ENCODE measurements at regions not wholly inside any gene's neighbourhood (a gene's known extent, or its start where the extent isn't known, plus 50 kb on each side); places are given as distances from the start of the nearest gene placed in this dataset.

DNA sequence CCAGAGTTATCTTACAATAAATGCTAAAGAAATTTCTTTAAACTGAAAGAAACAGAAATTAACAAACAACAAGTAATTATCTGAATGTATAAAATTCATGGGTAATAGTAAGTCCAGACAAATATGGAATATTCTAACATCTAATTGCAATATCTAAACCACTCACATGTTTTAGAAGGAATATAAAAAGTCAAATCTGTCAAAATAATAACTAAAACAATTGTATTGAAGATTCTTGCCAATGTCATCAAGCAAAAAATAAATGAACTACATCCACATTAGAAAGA, 942.9 kb upstream of the PCDH20 start:
- in situ Hi-C loops (cut with MboI; ENCODE audit: low sequenced_read_pairs), result no loop called here
- BruUV-seq (replicated peaks), result no TSS peak

More for the DNA sequence above, 942.9 kb upstream of the PCDH20 start:
- no peaks in the 10 kb centered on the region for H3K27me3 ChIP-seq (ENCODE audit: control insufficient read depth, insufficient read depth, low read length)
- intact Hi-C loops (cut with micrococcal nuclease) (loop anchor here (1.0 to 5.0 kb wide), 4 partner anchors 239 to 1901 kb away; no protein-coding TSS in a partner anchor), dilution Hi-C loops (cut with HindIII; ENCODE audit: low sequenced_read_pairs, unreplicated experiment) (no loop called here)
- H3K4me3 ChIP-seq (ENCODE audit: insufficient read depth, low read depth, low read length), result no peak overlapping the region
- H4K20me1 ChIP-seq (ENCODE audit: insufficient read depth, low read length), result no peaks in the 10 kb centered on the region
- ATAC-seq (ENCODE audit: low read depth) (no peak), DNase-seq (no peak)
- H2AFZ ChIP-seq (replicated peaks; ENCODE audit: low read length, poor library complexity), result no peak overlapping the region
- peaks cover 8% of the 10 kb centered on the region; the same call in 1 of the 2 replicates for H3K9me1 ChIP-seq (ENCODE audit: insufficient read depth, low read length)
- no peaks in the 10 kb centered on the region for H3K36me3 ChIP-seq (ENCODE audit: control insufficient read depth, insufficient read depth, low read length)
- no peak overlapping the region for H2AK9ac ChIP-seq (replicated peaks; ENCODE audit: low read depth, low read length, poor library complexity)
- no peak overlapping the region for H2AK5ac ChIP-seq (ENCODE audit: low read depth, low read length)
- H3K79me1 ChIP-seq (ENCODE audit: low read depth in 1 of 2, low read length in 2 of 2), result no peaks in the 10 kb centered on the region
- no peak overlapping the region for H2BK15ac ChIP-seq (ENCODE audit: low read depth, low read length)
- ChIA-PET POLR2A (ENCODE audit: unreplicated experiment) (no interaction called here), CTCF (interaction anchor here (0.7 to 1.5 kb wide), 4 partner anchors 83 to 241 kb away, joined by 3 to 4 read pairs (median 3); no protein-coding TSS in a partner anchor)
- H3K4me1 ChIP-seq (ENCODE audit: control insufficient read depth, insufficient read depth, low read length), result peaks cover 3% of the 10 kb centered on the region; the same call in 1 of the 2 replicates
- no peak overlapping the region for H4K5ac ChIP-seq (ENCODE audit: low read depth, low read length)
- H3K4ac ChIP-seq (ENCODE audit: low read depth, low read length), result no peak overlapping the region
- no peak overlapping the region for H3K27ac ChIP-seq (ENCODE audit: insufficient read depth, low read length)
- TF ChIP-seq, protein P1, sequence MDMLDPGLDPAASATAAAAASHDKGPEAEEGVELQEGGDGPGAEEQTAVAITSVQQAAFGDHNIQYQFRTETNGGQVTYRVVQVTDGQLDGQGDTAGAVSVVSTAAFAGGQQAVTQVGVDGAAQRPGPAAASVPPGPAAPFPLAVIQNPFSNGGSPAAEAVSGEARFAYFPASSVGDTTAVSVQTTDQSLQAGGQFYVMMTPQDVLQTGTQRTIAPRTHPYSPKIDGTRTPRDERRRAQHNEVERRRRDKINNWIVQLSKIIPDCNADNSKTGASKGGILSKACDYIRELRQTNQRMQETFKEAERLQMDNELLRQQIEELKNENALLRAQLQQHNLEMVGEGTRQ (IDR thresholded peaks at IDR 0.05; ENCODE audit: low read depth, low read length), result no peak
- no peak for TF ChIP-seq MXI1 (IDR thresholded peaks at IDR 0.05; ENCODE audit: borderline replicate concordance, low read depth, low read length)
- no peak for TF ChIP-seq BHLHE40 (IDR thresholded peaks at IDR 0.05; ENCODE audit: low read depth, low read length)
- TF ChIP-seq MAFK (IDR thresholded peaks at IDR 0.05; ENCODE audit: low read depth, low read length), result no peak
- TF ChIP-seq NFE2L2 (IDR thresholded peaks at IDR 0.05; ENCODE audit: low read depth, low read length), result no peak
- TF ChIP-seq CHD1 (IDR thresholded peaks at IDR 0.05; ENCODE audit: low read depth, low read length), result no peak
- no peak for TF ChIP-seq RCOR1 (IDR thresholded peaks at IDR 0.05; ENCODE audit: insufficient replicate concordance, low read length)
- no peak for TF ChIP-seq RAD21 (IDR thresholded peaks at IDR 0.05; ENCODE audit: low read length)
- no peak for TF ChIP-seq CEBPB (IDR thresholded peaks at IDR 0.05; ENCODE audit: low read depth, low read length)
- TF ChIP-seq ELK1 (IDR thresholded peaks at IDR 0.05; ENCODE audit: borderline replicate concordance, low read depth, low read length), result no peak
- no peak for TF ChIP-seq FOS (IDR thresholded peaks at IDR 0.05; ENCODE audit: low read depth, low read length)
- no peak for TF ChIP-seq SMC3 (IDR thresholded peaks at IDR 0.05; ENCODE audit: low read depth, low read length)
- no peak for TF ChIP-seq RFX5 (IDR thresholded peaks at IDR 0.05; ENCODE audit: low read depth, low read length)
- TF ChIP-seq MAZ (IDR thresholded peaks at IDR 0.05; ENCODE audit: borderline replicate concordance, low read depth, low read length), result no peak
- no peak for TF ChIP-seq POLR2A (IDR thresholded peaks at IDR 0.05; ENCODE audit: low read depth, low read length)
- TF ChIP-seq, protein P2, sequence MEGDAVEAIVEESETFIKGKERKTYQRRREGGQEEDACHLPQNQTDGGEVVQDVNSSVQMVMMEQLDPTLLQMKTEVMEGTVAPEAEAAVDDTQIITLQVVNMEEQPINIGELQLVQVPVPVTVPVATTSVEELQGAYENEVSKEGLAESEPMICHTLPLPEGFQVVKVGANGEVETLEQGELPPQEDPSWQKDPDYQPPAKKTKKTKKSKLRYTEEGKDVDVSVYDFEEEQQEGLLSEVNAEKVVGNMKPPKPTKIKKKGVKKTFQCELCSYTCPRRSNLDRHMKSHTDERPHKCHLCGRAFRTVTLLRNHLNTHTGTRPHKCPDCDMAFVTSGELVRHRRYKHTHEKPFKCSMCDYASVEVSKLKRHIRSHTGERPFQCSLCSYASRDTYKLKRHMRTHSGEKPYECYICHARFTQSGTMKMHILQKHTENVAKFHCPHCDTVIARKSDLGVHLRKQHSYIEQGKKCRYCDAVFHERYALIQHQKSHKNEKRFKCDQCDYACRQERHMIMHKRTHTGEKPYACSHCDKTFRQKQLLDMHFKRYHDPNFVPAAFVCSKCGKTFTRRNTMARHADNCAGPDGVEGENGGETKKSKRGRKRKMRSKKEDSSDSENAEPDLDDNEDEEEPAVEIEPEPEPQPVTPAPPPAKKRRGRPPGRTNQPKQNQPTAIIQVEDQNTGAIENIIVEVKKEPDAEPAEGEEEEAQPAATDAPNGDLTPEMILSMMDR (conservative IDR thresholded peaks at IDR 0.05; ENCODE audit: low read depth, low read length), result no peak
- H2BK120ac ChIP-seq (ENCODE audit: low read depth, low read length), result no peak overlapping the region
- no peak overlapping the region for H3K18ac ChIP-seq (ENCODE audit: low read depth, low read length)
- no peak overlapping the region for H3K14ac ChIP-seq (replicated peaks; ENCODE audit: low read depth, low read length)
- no peak overlapping the region for H4K91ac ChIP-seq (ENCODE audit: insufficient read depth, low read depth, low read length)
- no peak overlapping the region for H3K56ac ChIP-seq (ENCODE audit: extremely low read depth, insufficient read depth, low read length)
- H2BK5ac ChIP-seq (ENCODE audit: low read depth, low read length, poor library complexity, severe bottlenecking), result no peak overlapping the region
- H3K9me3 ChIP-seq (ENCODE audit: control insufficient read depth, insufficient read depth, low read length), result no peaks in the 10 kb centered on the region
- H4K8ac ChIP-seq (ENCODE audit: low read depth in 2 of 2, low read length in 2 of 2), result no peak overlapping the region
- H3K4me2 ChIP-seq (ENCODE audit: low read depth, low read length), result no peak overlapping the region
- no peak overlapping the region for H3K9ac ChIP-seq (ENCODE audit: low read depth, low read length)
- H3K23ac ChIP-seq (ENCODE audit: low read depth, low read length), result no peak overlapping the region
- H2BK20ac ChIP-seq (ENCODE audit: low read depth, low read length), result no peak overlapping the region
